Transverse colon (tissue), 4 donors: ENCODE measurements at regions not wholly inside any gene's neighbourhood (a gene's known extent, or its start where the extent isn't known, plus 50 kb on each side); places are given as distances from the start of the nearest gene placed in this dataset.

Experiments used
- DNase-seq: peaks from one replicate; pipeline ENCODE4 v3.0.0-alpha.2; 2019
- H3K27ac ChIP-seq, 4 donors: fragments of 200-600 bp; sonication (generic); 2 replicates each; pipeline ENCODE4 v1.5.1; 2016 to 2018; ENCODE audit warnings: inconsistent platforms in 4 of 4
- H3K27me3 ChIP-seq: fragments of 200-600 bp; sonication (generic); 2 replicates; pipeline ENCODE4 v1.5.1; 2017; ENCODE audit warnings: inconsistent platforms
- H3K36me3 ChIP-seq, 4 donors: fragments of 200-600 bp; sonication (generic); 2 replicates each; pipeline ENCODE4 v1.5.1; 2017 to 2019; ENCODE audit warnings: inconsistent platforms in 4 of 4
- H3K4me1 ChIP-seq, 4 donors: fragments of 200-600 bp; sonication (generic); 2 replicates each; pipeline ENCODE4 v1.5.1; 2017 to 2020; ENCODE audit warnings: inconsistent platforms in 4 of 4
- H3K4me3 ChIP-seq, 4 donors: fragments of 200-600 bp; sonication (generic); 1 replicate in 1 of 4; 2 replicates in 3 of 4; pipeline versions ENCODE4 v1.5.1 to v1.6.1; 2017 to 2019; ENCODE audit warnings: inconsistent platforms in 4 of 4
- H3K9me3 ChIP-seq, 2 donors: fragments of 200-600 bp; sonication (generic); 2 replicates each; pipeline ENCODE4 v1.5.1; 2017 to 2019; ENCODE audit warnings: inconsistent platforms in 2 of 2
- EP300 ChIP-seq: sonication (generic); formaldehyde crosslinking; IDR thresholded peaks from one replicate; pipeline ENCODE4 v1.6.1; 2017; ENCODE audit warnings: antibody characterized with exemption, low read depth
- POLR2A ChIP-seq: fragments of 450-650 bp; IDR thresholded peaks from one replicate; pipeline ENCODE4 v1.6.1; 2016; ENCODE audit warnings: antibody characterized with exemption, mild to moderate bottlenecking, moderate library complexity
- POLR2AphosphoS5 ChIP-seq, 3 donors: sonication (generic); formaldehyde crosslinking; IDR thresholded peaks; one replicate each; pipeline ENCODE4 v1.6.1; 2016; ENCODE audit warnings: antibody characterized with exemption in 3 of 3
- WGBS, 2 donors: methylation state at CpG; one replicate each; pipeline ENCODE4 v1.1.5; 2018; ENCODE audit warnings: low coverage in 1 of 2; 5-methylcytosine and 5-hydroxymethylcytosine counted together
- in situ Hi-C, 4 donors: fragments of 200-750 bp; cut with MboI; loops; one replicate each; pipeline versions ENCODE4 v1.15.0 to v1.15.1; 2017; ENCODE audit warnings: low sequenced_read_pairs in 3 of 4, low pct_ligation_motif_present in 1 of 4, low pct_unique_long_range_greater_than_20kb in 1 of 4
- intact Hi-C: fragments of 100-400 bp; cut with DNase I; formaldehyde crosslinking; loops from one replicate; pipeline ENCODE4 v1.15.1; 2023; ENCODE audit warnings: low total_unique reads
- TF ChIP-seq, protein P1 (sequence below), 5 experiments: fragments of 200-600 bp in 3 of 5; fragments of 450-650 bp in 2 of 5; sonication (generic) in 3 of 5; IDR thresholded peaks; 1 replicate in 2 of 5; 2 replicates in 3 of 5; pipeline ENCODE4 v1.5.1; 2016 to 2017; ENCODE audit warnings: antibody characterized with exemption in 5 of 5, inconsistent platforms in 3 of 5, mild to moderate bottlenecking in 2 of 5, moderate library complexity in 1 of 5

DNA sequence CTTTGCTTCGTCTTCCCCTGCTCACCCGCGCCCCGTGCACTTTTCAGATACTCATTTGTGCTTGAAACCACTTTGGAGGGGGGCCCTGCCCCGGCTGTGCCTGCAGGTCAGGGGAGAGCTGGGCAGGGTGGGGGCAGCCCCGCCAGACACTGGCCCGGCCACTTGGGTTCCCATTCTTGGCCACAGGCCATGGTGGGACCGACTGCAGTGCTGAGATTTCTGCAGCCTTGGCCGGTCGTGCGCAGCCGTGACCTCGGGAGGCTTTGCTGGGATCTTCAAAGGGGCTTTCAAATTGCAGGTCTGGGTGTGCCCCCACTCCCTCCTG lies 54.5 kb upstream of the TTC34 start:
- Histone ChIP-seq H3K27ac (no peak overlapping the region), H3K4me3 (no peak overlapping the region), H3K9me3 (no peaks in the 10 kb centered on the region), H3K27me3 (peaks cover 12% of the 10 kb centered on the region), H3K4me1 (no peaks in the 10 kb centered on the region), H3K36me3 (no peaks in the 10 kb centered on the region)
- no peak for DNase-seq
- intact Hi-C loops = no loop called here
- WGBS, 2 donors = 67% methylated on average over 13 of the region's 13 CpGs; no CpG with 5 or more reads in 1 of the 2 donors
- in situ Hi-C loops = no loop called here
- TF ChIP-seq EP300 (no peak), POLR2AphosphoS5 (IDR thresholded peaks at IDR 0.05) (no peak), POLR2A (no peak)
- TF ChIP-seq, protein P1, sequence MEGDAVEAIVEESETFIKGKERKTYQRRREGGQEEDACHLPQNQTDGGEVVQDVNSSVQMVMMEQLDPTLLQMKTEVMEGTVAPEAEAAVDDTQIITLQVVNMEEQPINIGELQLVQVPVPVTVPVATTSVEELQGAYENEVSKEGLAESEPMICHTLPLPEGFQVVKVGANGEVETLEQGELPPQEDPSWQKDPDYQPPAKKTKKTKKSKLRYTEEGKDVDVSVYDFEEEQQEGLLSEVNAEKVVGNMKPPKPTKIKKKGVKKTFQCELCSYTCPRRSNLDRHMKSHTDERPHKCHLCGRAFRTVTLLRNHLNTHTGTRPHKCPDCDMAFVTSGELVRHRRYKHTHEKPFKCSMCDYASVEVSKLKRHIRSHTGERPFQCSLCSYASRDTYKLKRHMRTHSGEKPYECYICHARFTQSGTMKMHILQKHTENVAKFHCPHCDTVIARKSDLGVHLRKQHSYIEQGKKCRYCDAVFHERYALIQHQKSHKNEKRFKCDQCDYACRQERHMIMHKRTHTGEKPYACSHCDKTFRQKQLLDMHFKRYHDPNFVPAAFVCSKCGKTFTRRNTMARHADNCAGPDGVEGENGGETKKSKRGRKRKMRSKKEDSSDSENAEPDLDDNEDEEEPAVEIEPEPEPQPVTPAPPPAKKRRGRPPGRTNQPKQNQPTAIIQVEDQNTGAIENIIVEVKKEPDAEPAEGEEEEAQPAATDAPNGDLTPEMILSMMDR (IDR thresholded peaks at IDR 0.05) = no peak

DNA sequence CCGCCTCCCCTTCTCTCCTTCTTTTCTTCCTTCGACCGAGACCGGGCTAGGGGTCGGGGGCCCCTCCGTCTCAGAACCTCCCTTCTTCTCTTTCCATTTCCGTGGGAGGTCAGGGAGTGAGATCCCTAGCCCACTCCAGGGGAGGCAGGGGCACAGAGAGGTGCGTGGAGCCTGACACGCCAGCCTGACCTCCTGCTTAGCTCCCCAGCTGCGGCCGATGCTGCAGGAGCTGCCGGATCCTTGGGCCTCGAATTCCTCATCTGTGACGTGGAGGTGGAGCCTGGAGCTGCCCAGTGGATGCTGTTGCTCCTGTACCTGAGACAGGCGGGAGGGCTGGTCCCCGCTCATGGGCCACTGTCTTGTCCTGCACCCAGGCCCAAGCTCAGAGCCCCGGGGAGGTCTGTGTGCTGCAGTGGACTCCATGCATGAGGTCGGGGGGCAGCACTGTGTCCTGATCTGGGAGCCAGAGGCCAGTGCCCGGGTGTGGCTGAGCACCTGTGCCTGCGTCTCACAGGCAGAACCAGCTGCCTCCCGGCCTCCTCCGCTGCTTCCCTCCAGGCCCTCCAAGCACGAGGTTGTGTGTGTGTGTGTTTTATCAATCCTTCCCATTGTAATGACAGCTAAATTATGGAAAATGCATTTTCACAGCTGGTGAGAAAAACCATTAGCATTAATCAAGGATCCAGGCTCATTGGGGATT lies 55.3 kb upstream of the TTC34 start:
- Histone ChIP-seq H3K27ac (no peak overlapping the region), H3K4me3 (no peak overlapping the region), H3K36me3 (no peaks in the 10 kb centered on the region), H3K27me3 (peaks cover 12% of the 10 kb centered on the region), H3K4me1 (no peaks in the 10 kb centered on the region), H3K9me3 (no peaks in the 10 kb centered on the region)
- 68% methylated on average over 18 of the region's 23 CpGs; no CpG with 5 or more reads in 1 of the 2 donors for WGBS, 2 donors
- intact Hi-C loops (no loop called here), in situ Hi-C loops (no loop called here)
- TF ChIP-seq EP300 = no peak
- TF ChIP-seq, protein P1 (IDR thresholded peaks at IDR 0.05) = no peak
- no peak for TF ChIP-seq POLR2AphosphoS5 (IDR thresholded peaks at IDR 0.05)
- TF ChIP-seq POLR2A = no peak
- no peak for DNase-seq

DNA sequence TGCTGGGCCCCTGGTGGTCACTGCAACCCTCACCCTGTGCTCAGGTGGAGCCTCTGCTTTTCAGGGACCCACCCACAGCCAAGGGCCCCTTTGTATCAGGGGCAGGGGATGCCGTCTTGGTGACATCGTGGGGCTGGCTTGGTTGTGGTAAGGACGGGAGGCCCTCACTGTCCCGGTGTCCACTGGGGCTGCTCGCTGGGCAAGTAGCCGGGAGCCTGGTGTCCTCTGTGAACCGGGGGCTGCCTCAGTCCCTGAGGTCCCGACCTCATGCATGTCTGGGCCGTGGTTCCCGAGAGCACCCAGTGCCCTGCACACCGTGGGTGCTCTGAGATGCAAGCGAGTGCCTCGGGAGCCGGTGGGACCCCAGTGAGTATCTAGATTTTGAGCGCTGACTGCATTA lies 56.0 kb upstream of the TTC34 start:
- in situ Hi-C loops (no loop called here), intact Hi-C loops (no loop called here)
- DNase-seq = no peak
- Histone ChIP-seq H3K4me1 (no peaks in the 10 kb centered on the region), H3K27me3 (peaks cover 18% of the 10 kb centered on the region), H3K27ac (no peak overlapping the region), H3K36me3 (no peaks in the 10 kb centered on the region), H3K9me3 (no peaks in the 10 kb centered on the region), H3K4me3 (no peak overlapping the region)
- no peak for TF ChIP-seq EP300
- WGBS, 2 donors = 40 to 82% methylated on average over 1 to 14 of the region's 15 CpGs

DNA sequence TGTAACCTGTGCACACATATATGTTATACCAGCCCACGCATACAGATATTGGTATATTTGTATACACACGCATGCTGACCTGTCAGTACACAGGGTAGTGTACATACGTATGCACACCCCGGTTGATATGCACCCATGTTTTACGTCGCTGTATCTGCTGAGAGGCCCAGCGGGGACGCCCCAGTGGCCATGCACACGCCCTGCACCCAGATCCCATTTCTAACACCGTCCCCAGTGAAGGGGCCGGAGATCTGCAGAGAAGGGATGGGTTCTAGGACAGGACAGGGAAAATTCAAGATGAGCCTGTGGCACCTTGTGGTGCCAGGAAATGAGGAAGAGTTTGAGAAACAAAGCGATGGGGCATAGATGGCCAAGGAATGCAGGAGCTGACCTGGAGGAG lies 57.2 kb upstream of the TTC34 start:
- DNase-seq = no peak
- Histone ChIP-seq H3K9me3 (no peaks in the 10 kb centered on the region), H3K27me3 (peaks cover 26% of the 10 kb centered on the region), H3K27ac (no peak overlapping the region), H3K36me3 (no peaks in the 10 kb centered on the region), H3K4me1 (no peaks in the 10 kb centered on the region), H3K4me3 (no peak overlapping the region)
- TF ChIP-seq, protein P1 (IDR thresholded peaks at IDR 0.05) = no peak
- TF ChIP-seq POLR2AphosphoS5 (IDR thresholded peaks at IDR 0.05) = no peak
- WGBS, 2 donors = 89 to 93% methylated on average over 3 to 12 of the region's 12 CpGs
- in situ Hi-C loops = no loop called here
- intact Hi-C loops = no loop called here

DNA sequence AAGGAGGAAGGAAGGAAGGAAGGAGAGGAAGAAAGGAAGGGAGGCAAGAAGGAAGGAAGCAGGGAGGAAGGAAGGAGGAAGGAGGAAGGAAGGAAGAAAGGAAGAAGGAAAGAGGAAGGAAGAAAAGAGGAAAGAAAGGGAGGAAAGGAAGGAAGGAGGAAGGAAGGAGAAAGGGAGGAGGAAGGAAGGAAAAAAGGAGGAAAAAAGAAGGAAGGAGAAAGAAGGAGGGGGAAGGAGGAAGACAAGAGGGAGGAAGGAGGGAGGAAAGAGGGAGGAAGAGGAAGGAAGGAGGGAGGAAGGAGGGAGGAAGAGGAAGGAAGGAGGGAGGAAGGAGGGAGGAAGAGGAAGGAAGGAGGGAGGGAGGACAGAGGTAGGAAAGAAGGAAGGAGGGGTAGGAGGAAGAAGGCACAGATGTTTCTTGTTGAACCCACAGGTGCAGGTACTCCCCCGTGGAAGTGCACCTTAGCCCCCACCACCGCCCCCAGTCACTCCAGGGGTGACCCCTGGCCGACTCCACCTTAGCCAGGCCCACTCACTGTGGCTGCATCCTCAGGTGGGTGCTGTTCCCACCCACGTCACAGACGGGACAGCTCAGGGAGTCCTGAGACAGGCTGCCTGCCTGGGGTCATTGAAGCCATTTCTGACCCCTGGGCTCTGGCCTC lies 57.9 kb upstream of the TTC34 start:
- 80 to 93% methylated on average over 2 to 5 of the region's 5 CpGs for WGBS, 2 donors
- H3K27me3 ChIP-seq = peaks cover 30% of the 10 kb centered on the region

More for the DNA sequence above, 57.9 kb upstream of the TTC34 start:
- H3K27ac ChIP-seq = no peak overlapping the region
- no peaks in the 10 kb centered on the region for H3K4me1 ChIP-seq
- H3K4me3 ChIP-seq = no peak overlapping the region
- in situ Hi-C loops (no loop called here), intact Hi-C loops (no loop called here)
- H3K9me3 ChIP-seq = no peaks in the 10 kb centered on the region
- no peak for DNase-seq
- TF ChIP-seq POLR2AphosphoS5 (IDR thresholded peaks at IDR 0.05) = no peak
- TF ChIP-seq, protein P1 (IDR thresholded peaks at IDR 0.05) = no peak
- H3K36me3 ChIP-seq = no peaks in the 10 kb centered on the region
